GM23338 (cell line): ENCODE measurements at regions not wholly inside any gene's neighbourhood (a gene's known extent, or its start where the extent isn't known, plus 50 kb on each side); places are given as distances from the start of the nearest gene placed in this dataset.

ENCODE experiments used
- ATAC-seq: fragments of 200-7000 bp; cut with Tn5 transposase; 3 replicates; pipeline ENCODE4 v1.9.1; 2020
- DNase-seq: peaks from one replicate; pipeline ENCODE4 v3.0.0-alpha.2; 2015; ENCODE audit warnings: low spot score
- H2AFZ ChIP-seq: fragments of 200-600 bp; sonication (generic); 2 replicates; pipeline ENCODE4 v1.8.0; 2016; ENCODE audit warnings: antibody characterized with exemption, mild to moderate bottlenecking, moderate library complexity
- H3F3A ChIP-seq: fragments of 200-600 bp; sonication (generic); replicated peaks from 2 replicates; pipeline ENCODE4 v1.8.0; 2017; ENCODE audit warnings: antibody characterized with exemption, mixed run types, low read depth
- H3K27ac ChIP-seq: fragments of 200-600 bp; sonication (generic); 2 replicates; pipeline ENCODE4 v1.6.1; 2016; ENCODE audit warnings: low read depth
- H3K27me3 ChIP-seq: fragments of 200-600 bp; sonication (generic); 2 replicates; pipeline ENCODE4 v1.8.0; 2016; ENCODE audit warnings: mild to moderate bottlenecking, mixed run types, moderate library complexity; ENCODE audit not compliant: insufficient read depth
- H3K36me3 ChIP-seq: fragments of 200-600 bp; sonication (generic); 2 replicates; pipeline ENCODE4 v1.8.0; 2016; ENCODE audit warnings: mild to moderate bottlenecking; ENCODE audit not compliant: insufficient read depth
- H3K4me1 ChIP-seq: fragments of 200-600 bp; sonication (generic); 2 replicates; pipeline ENCODE4 v1.8.0; 2016; ENCODE audit warnings: mild to moderate bottlenecking, moderate library complexity; ENCODE audit not compliant: insufficient read depth
- H3K4me2 ChIP-seq: fragments of 200-600 bp; sonication (generic); 2 replicates; pipeline ENCODE4 v1.7.1; 2017; ENCODE audit warnings: mixed run types
- H3K4me3 ChIP-seq: fragments of 200-600 bp; sonication (generic); 2 replicates; pipeline ENCODE4 v1.6.1; 2016; ENCODE audit warnings: mixed run types
- H3K79me2 ChIP-seq: fragments of 200-600 bp; sonication (generic); replicated peaks from 2 replicates; pipeline ENCODE4 v1.8.0; 2017; ENCODE audit warnings: mild to moderate bottlenecking; ENCODE audit not compliant: insufficient read depth
- H3K9me2 ChIP-seq: fragments of 200-600 bp; sonication (generic); 2 replicates; pipeline ENCODE4 v1.8.0; 2017; ENCODE audit not compliant: insufficient read depth
- H4K20me1 ChIP-seq: fragments of 200-600 bp; sonication (generic); replicated peaks from 2 replicates; pipeline ENCODE4 v1.8.0; 2017; ENCODE audit warnings: mild to moderate bottlenecking; ENCODE audit not compliant: insufficient read depth
- H3K27ac Mint-ChIP-seq: 2 replicates; pipeline ENCODE4 v1.8.0; 2020; ENCODE audit warnings: inconsistent platforms, mild to moderate bottlenecking, moderate library complexity, mixed read lengths
- H3K27me3 Mint-ChIP-seq: 3 replicates; pipeline ENCODE4 v1.8.0; 2022; ENCODE audit warnings: low read depth, mild to moderate bottlenecking, moderate library complexity, mixed read lengths, inconsistent platforms; ENCODE audit not compliant: insufficient read depth, poor library complexity
- H3K36me3 Mint-ChIP-seq: 3 replicates; pipeline ENCODE4 v1.8.0; 2021; ENCODE audit warnings: low read depth, mild to moderate bottlenecking, inconsistent platforms, moderate library complexity, mixed read lengths
- H3K4me1 Mint-ChIP-seq: 3 replicates; pipeline ENCODE4 v1.8.0; 2020; ENCODE audit warnings: mild to moderate bottlenecking, inconsistent platforms, mixed read lengths
- H3K4me3 Mint-ChIP-seq: 3 replicates; pipeline ENCODE4 v1.8.0; 2021; ENCODE audit warnings: moderate library complexity, mild to moderate bottlenecking, inconsistent platforms, mixed read lengths
- H3K9me3 Mint-ChIP-seq: 3 replicates; pipeline ENCODE4 v1.8.0; 2020; ENCODE audit warnings: moderate library complexity, mild to moderate bottlenecking, inconsistent platforms, mixed read lengths
- EZH2phosphoT487 ChIP-seq: fragments of 200-600 bp; sonication (generic); IDR thresholded peaks from one replicate; pipeline ENCODE4 v1.8.1; 2018; ENCODE audit warnings: antibody characterized with exemption; ENCODE audit not compliant: unreplicated experiment
- NANOG ChIP-seq: IDR thresholded peaks from 2 replicates; pipeline ENCODE4 v1.6.1; 2016; ENCODE audit warnings: antibody characterized with exemption, borderline replicate concordance
- ZNF114 ChIP-seq: fragments of 250-450 bp; sonication (Bioruptor Pico); IDR thresholded peaks from 2 replicates; pipeline ENCODE4 v1.5.0; 2020; ENCODE audit warnings: mild to moderate bottlenecking, moderate library complexity
- TF ChIP-seq, protein P1 (sequence below), 2 experiments: fragments of 200-600 bp in 1 of 2; sonication (generic) in 1 of 2; conservative IDR thresholded peaks; 2 replicates each; pipeline versions ENCODE4 v1.5.1 to v1.6.1; 2016 to 2017; ENCODE audit warnings: antibody characterized with exemption in 2 of 2, low read depth in 2 of 2, mild to moderate bottlenecking in 2 of 2, moderate library complexity in 1 of 2
- TF ChIP-seq, protein P2 (sequence below): IDR thresholded peaks from 2 replicates; pipeline ENCODE4 v1.6.1; 2016; ENCODE audit warnings: antibody characterized with exemption
- TF ChIP-seq, protein P3 (sequence below): IDR thresholded peaks from one replicate; pipeline ENCODE4 v1.6.1; 2018; ENCODE audit warnings: antibody characterized with exemption; ENCODE audit not compliant: unreplicated experiment

DNA sequence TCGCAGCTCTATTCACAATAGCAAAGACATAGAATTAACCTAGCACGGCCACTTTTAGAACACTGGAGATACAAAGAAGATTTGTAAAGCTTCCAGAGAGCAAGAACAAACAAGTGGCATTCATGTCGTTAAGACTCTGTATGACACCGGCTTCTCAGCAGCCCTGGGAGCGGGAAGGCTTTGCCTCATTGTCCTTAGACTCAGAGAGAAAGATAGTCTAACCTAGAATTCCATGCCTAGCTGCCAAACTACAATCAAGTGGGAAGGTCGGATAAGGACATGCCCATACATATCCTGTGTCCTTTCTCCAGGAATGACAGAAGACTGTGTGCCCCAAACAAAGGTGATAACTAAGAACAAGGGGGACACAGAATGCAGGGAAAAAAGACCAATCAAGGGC, 1038.3 kb downstream of the BCL11B start:
- no peaks in the 10 kb centered on the region for H3K36me3 ChIP-seq
- Mint-ChIP-seq H3K4me3 (no peak overlapping the region), H3K9me3 (peaks cover 24% of the 10 kb centered on the region), H3K4me1 (peaks cover 6% of the 10 kb centered on the region; the same call in 2 of the 3 replicates), H3K27ac (peak overlapping the region; percentile 11; the same call in 1 of the 2 replicates), H3K36me3 (peaks cover 10% of the 10 kb centered on the region), H3K27me3 (peaks cover 2% of the 10 kb centered on the region)
- no peak overlapping the region for H3K27ac ChIP-seq
- H3K27me3 ChIP-seq, result no peaks in the 10 kb centered on the region
- no peak overlapping the region for H3K4me3 ChIP-seq
- ATAC-seq, result peak; percentile 59
- no peaks in the 10 kb centered on the region for H3K79me2 ChIP-seq
- H3K4me1 ChIP-seq, result no peaks in the 10 kb centered on the region
- H3F3A ChIP-seq, result no peaks in the 10 kb centered on the region
- H3K9me2 ChIP-seq, result no peaks in the 10 kb centered on the region
- TF ChIP-seq, protein P1, sequence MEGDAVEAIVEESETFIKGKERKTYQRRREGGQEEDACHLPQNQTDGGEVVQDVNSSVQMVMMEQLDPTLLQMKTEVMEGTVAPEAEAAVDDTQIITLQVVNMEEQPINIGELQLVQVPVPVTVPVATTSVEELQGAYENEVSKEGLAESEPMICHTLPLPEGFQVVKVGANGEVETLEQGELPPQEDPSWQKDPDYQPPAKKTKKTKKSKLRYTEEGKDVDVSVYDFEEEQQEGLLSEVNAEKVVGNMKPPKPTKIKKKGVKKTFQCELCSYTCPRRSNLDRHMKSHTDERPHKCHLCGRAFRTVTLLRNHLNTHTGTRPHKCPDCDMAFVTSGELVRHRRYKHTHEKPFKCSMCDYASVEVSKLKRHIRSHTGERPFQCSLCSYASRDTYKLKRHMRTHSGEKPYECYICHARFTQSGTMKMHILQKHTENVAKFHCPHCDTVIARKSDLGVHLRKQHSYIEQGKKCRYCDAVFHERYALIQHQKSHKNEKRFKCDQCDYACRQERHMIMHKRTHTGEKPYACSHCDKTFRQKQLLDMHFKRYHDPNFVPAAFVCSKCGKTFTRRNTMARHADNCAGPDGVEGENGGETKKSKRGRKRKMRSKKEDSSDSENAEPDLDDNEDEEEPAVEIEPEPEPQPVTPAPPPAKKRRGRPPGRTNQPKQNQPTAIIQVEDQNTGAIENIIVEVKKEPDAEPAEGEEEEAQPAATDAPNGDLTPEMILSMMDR (conservative IDR thresholded peaks at IDR 0.05; ENCODE audit: low read depth in 2 of 2), result no peak
- TF ChIP-seq EZH2phosphoT487, result no peak
- H4K20me1 ChIP-seq, result no peaks in the 10 kb centered on the region
- DNase-seq, result peak; percentile 11
- peak overlapping the region; percentile 67; the same call in 1 of the 2 replicates for H2AFZ ChIP-seq
- no peak overlapping the region for H3K4me2 ChIP-seq

DNA sequence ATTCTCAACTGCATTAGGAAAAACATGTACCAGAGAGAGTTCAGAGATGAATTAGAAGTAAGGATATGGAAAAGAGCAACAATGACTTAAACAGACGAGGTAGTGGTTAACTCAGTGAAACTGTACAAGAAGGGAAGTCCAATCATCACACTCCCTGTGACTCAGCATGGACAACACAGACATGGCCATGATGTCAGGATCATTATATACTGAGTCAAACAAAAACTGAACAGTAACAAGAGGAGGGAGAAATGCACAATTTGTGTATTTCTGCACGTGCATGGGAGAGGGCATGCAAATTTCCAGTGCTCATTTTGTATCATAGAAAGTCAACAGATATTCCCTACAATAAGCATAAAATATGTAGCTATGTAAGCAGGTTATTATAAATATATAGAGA, 1037.8 kb downstream of the BCL11B start:
- Mint-ChIP-seq H3K9me3 (peaks cover 27% of the 10 kb centered on the region), H3K4me3 (no peak overlapping the region), H3K27me3 (peaks cover 2% of the 10 kb centered on the region), H3K27ac (no peak overlapping the region), H3K36me3 (peaks cover 10% of the 10 kb centered on the region), H3K4me1 (peaks cover 6% of the 10 kb centered on the region; the same call in 2 of the 3 replicates)
- no peak overlapping the region for H3K27ac ChIP-seq
- H3K4me3 ChIP-seq, result no peak overlapping the region
- DNase-seq, result no peak
- H3K4me1 ChIP-seq, result no peaks in the 10 kb centered on the region
- H3K9me2 ChIP-seq, result no peaks in the 10 kb centered on the region
- no peaks in the 10 kb centered on the region for H3F3A ChIP-seq
- H2AFZ ChIP-seq, result no peak overlapping the region
- no peaks in the 10 kb centered on the region for H4K20me1 ChIP-seq
- no peak for ATAC-seq
- no peaks in the 10 kb centered on the region for H3K27me3 ChIP-seq
- no peaks in the 10 kb centered on the region for H3K79me2 ChIP-seq
- no peak overlapping the region for H3K4me2 ChIP-seq
- no peaks in the 10 kb centered on the region for H3K36me3 ChIP-seq
- TF ChIP-seq NANOG (no peak), EZH2phosphoT487 (no peak), ZNF114 (no peak)
- TF ChIP-seq, protein P2, sequence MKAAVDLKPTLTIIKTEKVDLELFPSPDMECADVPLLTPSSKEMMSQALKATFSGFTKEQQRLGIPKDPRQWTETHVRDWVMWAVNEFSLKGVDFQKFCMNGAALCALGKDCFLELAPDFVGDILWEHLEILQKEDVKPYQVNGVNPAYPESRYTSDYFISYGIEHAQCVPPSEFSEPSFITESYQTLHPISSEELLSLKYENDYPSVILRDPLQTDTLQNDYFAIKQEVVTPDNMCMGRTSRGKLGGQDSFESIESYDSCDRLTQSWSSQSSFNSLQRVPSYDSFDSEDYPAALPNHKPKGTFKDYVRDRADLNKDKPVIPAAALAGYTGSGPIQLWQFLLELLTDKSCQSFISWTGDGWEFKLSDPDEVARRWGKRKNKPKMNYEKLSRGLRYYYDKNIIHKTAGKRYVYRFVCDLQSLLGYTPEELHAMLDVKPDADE, result no peak
- TF ChIP-seq, protein P3, sequence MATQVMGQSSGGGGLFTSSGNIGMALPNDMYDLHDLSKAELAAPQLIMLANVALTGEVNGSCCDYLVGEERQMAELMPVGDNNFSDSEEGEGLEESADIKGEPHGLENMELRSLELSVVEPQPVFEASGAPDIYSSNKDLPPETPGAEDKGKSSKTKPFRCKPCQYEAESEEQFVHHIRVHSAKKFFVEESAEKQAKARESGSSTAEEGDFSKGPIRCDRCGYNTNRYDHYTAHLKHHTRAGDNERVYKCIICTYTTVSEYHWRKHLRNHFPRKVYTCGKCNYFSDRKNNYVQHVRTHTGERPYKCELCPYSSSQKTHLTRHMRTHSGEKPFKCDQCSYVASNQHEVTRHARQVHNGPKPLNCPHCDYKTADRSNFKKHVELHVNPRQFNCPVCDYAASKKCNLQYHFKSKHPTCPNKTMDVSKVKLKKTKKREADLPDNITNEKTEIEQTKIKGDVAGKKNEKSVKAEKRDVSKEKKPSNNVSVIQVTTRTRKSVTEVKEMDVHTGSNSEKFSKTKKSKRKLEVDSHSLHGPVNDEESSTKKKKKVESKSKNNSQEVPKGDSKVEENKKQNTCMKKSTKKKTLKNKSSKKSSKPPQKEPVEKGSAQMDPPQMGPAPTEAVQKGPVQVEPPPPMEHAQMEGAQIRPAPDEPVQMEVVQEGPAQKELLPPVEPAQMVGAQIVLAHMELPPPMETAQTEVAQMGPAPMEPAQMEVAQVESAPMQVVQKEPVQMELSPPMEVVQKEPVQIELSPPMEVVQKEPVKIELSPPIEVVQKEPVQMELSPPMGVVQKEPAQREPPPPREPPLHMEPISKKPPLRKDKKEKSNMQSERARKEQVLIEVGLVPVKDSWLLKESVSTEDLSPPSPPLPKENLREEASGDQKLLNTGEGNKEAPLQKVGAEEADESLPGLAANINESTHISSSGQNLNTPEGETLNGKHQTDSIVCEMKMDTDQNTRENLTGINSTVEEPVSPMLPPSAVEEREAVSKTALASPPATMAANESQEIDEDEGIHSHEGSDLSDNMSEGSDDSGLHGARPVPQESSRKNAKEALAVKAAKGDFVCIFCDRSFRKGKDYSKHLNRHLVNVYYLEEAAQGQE, result no peak
- TF ChIP-seq, protein P1 (conservative IDR thresholded peaks at IDR 0.05; ENCODE audit: low read depth in 2 of 2), result no peak
